HCT116 (cell line): ENCODE measurements at regions not wholly inside any gene's neighbourhood (a gene's known extent, or its start where the extent isn't known, plus 50 kb on each side); places are given as distances from the start of the nearest gene placed in this dataset.

Experiments used
- ATAC-seq: fragments of 200-7000 bp; cut with Tn5 transposase; 2 replicates; pipeline ENCODE4 v1.9.1; 2020; ENCODE audit warnings: mild to moderate bottlenecking, moderate library complexity
- BruUV-seq: library from RNA; stranded (reverse); fragments of 400-500 nt; replicated peaks from 2 replicates; lab custom pipeline; 2021; lab: Mats Ljungman, UMichigan
- CTCF ChIA-PET: fragments of 300-600 bp; sonication (Branson Sonifier 250); formaldehyde crosslinking; loops from one replicate; lab custom pipeline; 2021; ENCODE audit warnings: antibody characterized with exemption; lab: Charles Lee
- POLR2A ChIA-PET: fragments of 300-600, 350-600 bp; sonication (Branson Sonifier 250); formaldehyde crosslinking; loops from one replicate; lab custom pipeline; 2021; ENCODE audit warnings: antibody characterized with exemption; lab: Charles Lee
- RAD21 ChIA-PET, 2 experiments: fragments of 300-600 bp; sonication (Branson Sonifier 250); formaldehyde crosslinking; loops; one replicate each; lab custom pipeline; 2023; ENCODE audit warnings: low total read pairs in 2 of 2; ENCODE audit not compliant: uncharacterized antibody in 2 of 2, unreplicated experiment in 2 of 2, low non-redundant PET in 1 of 2; lab: Charles Lee
- DNase-seq: peaks from one replicate; pipeline ENCODE4 v3.0.0-alpha.2; 2010; ENCODE audit warnings: low read depth, low spot score
- H2AFZ ChIP-seq: fragments of 200-600 bp; shearing (Covaris generic), sonication (generic); 2 replicates; pipeline ENCODE4 v1.6.1; 2017; ENCODE audit warnings: low read depth, mixed run types, mixed read lengths, antibody characterized with exemption, low read length; ENCODE audit not compliant: poor library complexity, severe bottlenecking
- H3K27ac ChIP-seq: 2 replicates; pipeline ENCODE4 v1.5.1; 2012; ENCODE audit warnings: low read depth, low read length
- H3K27me3 ChIP-seq: fragments of 200-600 bp; sonication (generic); 2 replicates; pipeline ENCODE4 v1.6.1; 2016; ENCODE audit warnings: mixed run types, low read length, mixed read lengths; ENCODE audit not compliant: insufficient read depth
- H3K36me3 ChIP-seq, 2 experiments: fragments of 200-500 bp in 1 of 2; fragments of 200-600 bp in 1 of 2; sonication (Bioruptor generic) in 1 of 2; sonication (generic) in 1 of 2; 2 replicates each; pipeline versions ENCODE4 v1.5.1 to v1.6.1; 2014 to 2016; ENCODE audit warnings: low read length in 2 of 2, inconsistent platforms in 1 of 2, mixed read lengths in 1 of 2, mixed run types in 1 of 2; ENCODE audit not compliant: insufficient read depth in 2 of 2, control insufficient read depth in 1 of 2
- H3K4me1 ChIP-seq, 2 experiments: fragments of 200-600 bp in 1 of 2; sonication (generic) in 1 of 2; 2 replicates each; pipeline versions ENCODE4 v1.5.1 to v1.6.1; 2012 to 2017; ENCODE audit warnings: low read length in 2 of 2, inconsistent platforms in 1 of 2, mild to moderate bottlenecking in 1 of 2, mixed read lengths in 1 of 2, mixed run types in 1 of 2, moderate library complexity in 1 of 2; ENCODE audit not compliant: insufficient read depth in 2 of 2, control insufficient read depth in 1 of 2
- H3K4me2 ChIP-seq: fragments of 200-600 bp; sonication (generic); 2 replicates; pipeline ENCODE4 v1.6.1; 2017; ENCODE audit warnings: mixed run types, low read length, mixed read lengths
- H3K4me3 ChIP-seq, 2 experiments: fragments of 200-600 bp in 1 of 2; sonication (generic) in 1 of 2; replicated peaks in 1 of 2; 2 replicates each; pipeline ENCODE4 v1.5.1; 2011 to 2016; ENCODE audit warnings: low read length in 2 of 2, control low read depth in 1 of 2, low read depth in 1 of 2, mild to moderate bottlenecking in 1 of 2, mixed read lengths in 1 of 2, mixed run types in 1 of 2
- H3K79me2 ChIP-seq: fragments of 200-600 bp; sonication (generic); 2 replicates; pipeline ENCODE4 v1.6.1; 2017; ENCODE audit warnings: mild to moderate bottlenecking, mixed run types, low read length, moderate library complexity, mixed read lengths; ENCODE audit not compliant: insufficient read depth
- H3K9ac ChIP-seq: fragments of 200-600 bp; sonication (generic); 2 replicates; pipeline ENCODE4 v1.6.1; 2016; ENCODE audit warnings: low read length, mixed read lengths
- H3K9me2 ChIP-seq: fragments of 200-600 bp; sonication (generic), shearing (Covaris generic); 2 replicates; pipeline ENCODE4 v1.6.1; 2017; ENCODE audit warnings: mixed run types, mild to moderate bottlenecking, moderate library complexity; ENCODE audit not compliant: insufficient read depth
- H3K9me3 ChIP-seq, 2 experiments: fragments of 200-500 bp in 1 of 2; fragments of 200-600 bp in 1 of 2; sonication (Bioruptor generic) in 1 of 2; sonication (generic) in 1 of 2; 2 replicates each; pipeline ENCODE4 v1.6.1; 2014 to 2017; ENCODE audit warnings: low read length in 2 of 2, mixed read lengths in 2 of 2, inconsistent platforms in 1 of 2, low read depth in 1 of 2, mild to moderate bottlenecking in 1 of 2, mixed run types in 1 of 2, moderate library complexity in 1 of 2; ENCODE audit not compliant: control insufficient read depth in 1 of 2, insufficient read depth in 1 of 2
- H4K20me1 ChIP-seq: fragments of 200-600 bp; sonication (generic), shearing (Covaris generic); 2 replicates; pipeline ENCODE4 v1.6.1; 2017; ENCODE audit warnings: mixed run types, mild to moderate bottlenecking, moderate library complexity; ENCODE audit not compliant: insufficient read depth
- CEBPB ChIP-seq: IDR thresholded peaks from 2 replicates; pipeline ENCODE4 v1.6.1; 2012; ENCODE audit warnings: low read depth
- SP1 ChIP-seq: IDR thresholded peaks from 2 replicates; pipeline ENCODE4 v1.6.1; 2012; ENCODE audit warnings: low read depth
- SRF ChIP-seq: IDR thresholded peaks from 2 replicates; pipeline ENCODE4 v1.6.1; 2012; ENCODE audit warnings: low read depth
- TCF7L2 ChIP-seq: IDR thresholded peaks from 2 replicates; pipeline ENCODE4 v1.7.0; 2011; ENCODE audit warnings: borderline replicate concordance, inconsistent platforms; ENCODE audit not compliant: insufficient read depth, insufficient read length; ENCODE audit errors: extremely low read depth
- ZBTB33 ChIP-seq: IDR thresholded peaks from 2 replicates; pipeline ENCODE4 v1.6.1; 2011; ENCODE audit warnings: mild to moderate bottlenecking, low read length, moderate library complexity; ENCODE audit not compliant: insufficient replicate concordance; ENCODE audit errors: extremely low read depth
- ZFX ChIP-seq: fragments of 450-650 bp; IDR thresholded peaks from 2 replicates; pipeline ENCODE4 v1.6.1; 2017
- ZNF274 ChIP-seq: fragments of 200-500 bp; sonication (Bioruptor generic); IDR thresholded peaks from 2 replicates; pipeline ENCODE4 v1.6.1; 2014; ENCODE audit warnings: mild to moderate bottlenecking, low read depth, low read length, inconsistent platforms
- intact Hi-C: fragments of 100-400 bp; cut with micrococcal nuclease; formaldehyde crosslinking; loops from 2 replicates; pipeline ENCODE4 v1.10.0; 2022
- TF ChIP-seq, protein P1 (sequence below): IDR thresholded peaks from 2 replicates; pipeline ENCODE4 v1.6.1; 2012; ENCODE audit warnings: low read depth

GRCh38 chr15:72865486-72865885, 81.9 kb upstream of the ADPGK start:
- Histone ChIP-seq H3K4me1 (no peaks in the 10 kb centered on the region), H3K79me2 (no peaks in the 10 kb centered on the region), H4K20me1 (no peaks in the 10 kb centered on the region), H2AFZ (no peak overlapping the region), H3K9me2 (no peaks in the 10 kb centered on the region), H3K9ac (no peak overlapping the region), H3K9me3 (no peaks in the 10 kb centered on the region), H3K27ac (no peak overlapping the region), H3K27me3 (peaks cover 34% of the 10 kb centered on the region; the same call in 1 of the 2 replicates), H3K4me2 (no peak overlapping the region), H3K4me3 (no peak overlapping the region), H3K36me3 (no peaks in the 10 kb centered on the region)
- ChIA-PET CTCF (no interaction called here), RAD21 (no interaction called here), POLR2A (no interaction called here)
- no TSS peak for BruUV-seq
- no peak for ATAC-seq
- TF ChIP-seq SP1, result no peak
- TF ChIP-seq ZBTB33, result no peak
- no peak for TF ChIP-seq ZFX
- TF ChIP-seq, protein P1, sequence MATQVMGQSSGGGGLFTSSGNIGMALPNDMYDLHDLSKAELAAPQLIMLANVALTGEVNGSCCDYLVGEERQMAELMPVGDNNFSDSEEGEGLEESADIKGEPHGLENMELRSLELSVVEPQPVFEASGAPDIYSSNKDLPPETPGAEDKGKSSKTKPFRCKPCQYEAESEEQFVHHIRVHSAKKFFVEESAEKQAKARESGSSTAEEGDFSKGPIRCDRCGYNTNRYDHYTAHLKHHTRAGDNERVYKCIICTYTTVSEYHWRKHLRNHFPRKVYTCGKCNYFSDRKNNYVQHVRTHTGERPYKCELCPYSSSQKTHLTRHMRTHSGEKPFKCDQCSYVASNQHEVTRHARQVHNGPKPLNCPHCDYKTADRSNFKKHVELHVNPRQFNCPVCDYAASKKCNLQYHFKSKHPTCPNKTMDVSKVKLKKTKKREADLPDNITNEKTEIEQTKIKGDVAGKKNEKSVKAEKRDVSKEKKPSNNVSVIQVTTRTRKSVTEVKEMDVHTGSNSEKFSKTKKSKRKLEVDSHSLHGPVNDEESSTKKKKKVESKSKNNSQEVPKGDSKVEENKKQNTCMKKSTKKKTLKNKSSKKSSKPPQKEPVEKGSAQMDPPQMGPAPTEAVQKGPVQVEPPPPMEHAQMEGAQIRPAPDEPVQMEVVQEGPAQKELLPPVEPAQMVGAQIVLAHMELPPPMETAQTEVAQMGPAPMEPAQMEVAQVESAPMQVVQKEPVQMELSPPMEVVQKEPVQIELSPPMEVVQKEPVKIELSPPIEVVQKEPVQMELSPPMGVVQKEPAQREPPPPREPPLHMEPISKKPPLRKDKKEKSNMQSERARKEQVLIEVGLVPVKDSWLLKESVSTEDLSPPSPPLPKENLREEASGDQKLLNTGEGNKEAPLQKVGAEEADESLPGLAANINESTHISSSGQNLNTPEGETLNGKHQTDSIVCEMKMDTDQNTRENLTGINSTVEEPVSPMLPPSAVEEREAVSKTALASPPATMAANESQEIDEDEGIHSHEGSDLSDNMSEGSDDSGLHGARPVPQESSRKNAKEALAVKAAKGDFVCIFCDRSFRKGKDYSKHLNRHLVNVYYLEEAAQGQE, result no peak
- no peak for TF ChIP-seq SRF
- TF ChIP-seq TCF7L2, result no peak
- TF ChIP-seq CEBPB, result no peak
- no peak for TF ChIP-seq ZNF274
- DNase-seq, result no peak
- intact Hi-C loops, result no loop called here
